Trophoblast cell (in vitro differentiated cells and primary cell): ENCODE measurements at regions not wholly inside any gene's neighbourhood (a gene's known extent, or its start where the extent isn't known, plus 50 kb on each side); places are given as distances from the start of the nearest gene placed in this dataset.

ENCODE experiments used
- DNase-seq, 2 donors: peaks; one replicate each; pipeline ENCODE4 v3.0.0-alpha.2; 2016
- H2AFZ ChIP-seq: 2 replicates; pipeline ENCODE4 v1.6.1; 2013; ENCODE audit warnings: low read length, moderate library complexity, mild to moderate bottlenecking; ENCODE audit not compliant: insufficient read depth, poor library complexity
- H2AK5ac ChIP-seq: 2 replicates; pipeline ENCODE4 v1.6.1; 2013; ENCODE audit warnings: mild to moderate bottlenecking, low read length
- H2BK120ac ChIP-seq: 2 replicates; pipeline ENCODE4 v1.6.1; 2013; ENCODE audit warnings: low read length, mild to moderate bottlenecking, moderate library complexity; ENCODE audit not compliant: insufficient read depth, poor library complexity
- H2BK12ac ChIP-seq: 2 replicates; pipeline ENCODE4 v1.6.1; 2013; ENCODE audit warnings: mild to moderate bottlenecking, low read length, moderate library complexity
- H2BK5ac ChIP-seq: 2 replicates; pipeline ENCODE4 v1.6.1; 2013; ENCODE audit warnings: low read length, low read depth, moderate library complexity, mild to moderate bottlenecking; ENCODE audit not compliant: poor library complexity
- H3K14ac ChIP-seq: 2 replicates; pipeline ENCODE4 v1.6.1; 2013; ENCODE audit warnings: mild to moderate bottlenecking, low read length
- H3K18ac ChIP-seq: 2 replicates; pipeline ENCODE4 v1.6.1; 2013; ENCODE audit warnings: mild to moderate bottlenecking, low read length
- H3K23ac ChIP-seq: 2 replicates; pipeline ENCODE4 v1.6.1; 2013; ENCODE audit warnings: low read length
- H3K27ac ChIP-seq: 2 replicates; pipeline ENCODE4 v1.5.1; 2013; ENCODE audit warnings: low read depth, mild to moderate bottlenecking, inconsistent platforms, low read length, moderate library complexity
- H3K27me3 ChIP-seq: 2 replicates; pipeline ENCODE4 v1.6.1; 2013; ENCODE audit warnings: inconsistent platforms, mild to moderate bottlenecking, low read length, moderate library complexity; ENCODE audit not compliant: insufficient read depth
- H3K36me3 ChIP-seq, 2 experiments: 1 replicate in 1 of 2; 2 replicates in 1 of 2; pipeline ENCODE4 v1.6.1; 2013; ENCODE audit warnings: low read length in 2 of 2, mild to moderate bottlenecking in 2 of 2, moderate library complexity in 1 of 2; ENCODE audit not compliant: insufficient read depth in 2 of 2, control insufficient read depth in 1 of 2
- H3K4ac ChIP-seq: 2 replicates; pipeline ENCODE4 v1.6.1; 2013; ENCODE audit warnings: low read depth, mild to moderate bottlenecking, low read length, moderate library complexity
- H3K4me1 ChIP-seq, 2 experiments: 1 replicate in 1 of 2; 2 replicates in 1 of 2; pipeline ENCODE4 v1.6.1; 2013; ENCODE audit warnings: low read length in 2 of 2, mild to moderate bottlenecking in 2 of 2, moderate library complexity in 1 of 2; ENCODE audit not compliant: insufficient read depth in 2 of 2, control insufficient read depth in 1 of 2
- H3K4me2 ChIP-seq: 2 replicates; pipeline ENCODE4 v1.6.1; 2013; ENCODE audit warnings: inconsistent platforms, mild to moderate bottlenecking, low read length, moderate library complexity
- H3K4me3 ChIP-seq: 2 replicates; pipeline ENCODE4 v1.5.1; 2013; ENCODE audit warnings: mild to moderate bottlenecking, low read depth, low read length, inconsistent platforms
- H3K79me1 ChIP-seq: one replicate; pipeline ENCODE4 v1.6.1; 2013; ENCODE audit warnings: low read length
- H3K79me2 ChIP-seq: 2 replicates; pipeline ENCODE4 v1.6.1; 2013; ENCODE audit warnings: low read length, mild to moderate bottlenecking; ENCODE audit not compliant: control insufficient read depth, insufficient read depth, poor library complexity
- H3K9ac ChIP-seq: 2 replicates; pipeline ENCODE4 v1.6.1; 2013; ENCODE audit warnings: mild to moderate bottlenecking, low read length
- H3K9me3 ChIP-seq: 2 replicates; pipeline ENCODE4 v1.6.1; 2013; ENCODE audit warnings: low read depth, mild to moderate bottlenecking, control low read depth, inconsistent platforms, low read length; ENCODE audit not compliant: insufficient read depth
- H4K12ac ChIP-seq: 2 replicates; pipeline ENCODE4 v1.6.1; 2013; ENCODE audit warnings: low read depth, mild to moderate bottlenecking, low read length, moderate library complexity
- H4K8ac ChIP-seq: 2 replicates; pipeline ENCODE4 v1.6.1; 2013; ENCODE audit warnings: low read depth, mild to moderate bottlenecking, low read length, moderate library complexity
- H4K91ac ChIP-seq: one replicate; pipeline ENCODE4 v1.6.1; 2013; ENCODE audit warnings: low read depth, mild to moderate bottlenecking, low read length, moderate library complexity
- WGBS: extraction: QIAGEN DNeasy Blood & Tissue Kit; methylation state at CpG from one replicate; pipeline ENCODE4 v1.1.7; 2013; ENCODE audit warnings: missing lambda C conversion rate; ENCODE audit not compliant: insufficient read length, insufficient coverage; ENCODE audit errors: extremely low coverage; 5-methylcytosine and 5-hydroxymethylcytosine counted together

- Histone ChIP-seq H3K4me3 (no peak overlapping the region), H3K9me3 (no peaks in the 10 kb centered on the region), H3K36me3 (no peaks in the 10 kb centered on the region), H3K27ac (no peak overlapping the region), H3K27me3 (no peaks in the 10 kb centered on the region), H2AK5ac (no peak overlapping the region), H4K8ac (no peak overlapping the region), H3K79me1 (no peaks in the 10 kb centered on the region), H3K9ac (no peak overlapping the region), H3K4me2 (no peak overlapping the region), H3K14ac (no peak overlapping the region), H2AFZ (no peak overlapping the region), H3K4me1 (no peaks in the 10 kb centered on the region), H4K91ac (no peak overlapping the region), H3K23ac (no peak overlapping the region), H2BK120ac (no peak overlapping the region), H3K18ac (no peak overlapping the region), H4K12ac (no peak overlapping the region), H3K79me2 (no peaks in the 10 kb centered on the region), H2BK12ac (no peak overlapping the region), H2BK5ac (no peak overlapping the region), H3K4ac (no peak overlapping the region)
- no CpG with 5 or more reads among the region's 1 CpG for WGBS
- DNase-seq = no peak
Observed at GRCh38 chr7:137157256-137157655, 186.3 kb downstream of the PTN start.

GRCh38 chr7:137151690-137152052 is 191.9 kb downstream of the PTN start:
- no peaks in the 10 kb centered on the region for H3K27me3 ChIP-seq
- no peak for DNase-seq
- no peak overlapping the region for H4K12ac ChIP-seq
- H3K14ac ChIP-seq = no peak overlapping the region
- H3K23ac ChIP-seq = no peak overlapping the region
- H3K9ac ChIP-seq = no peak overlapping the region
- H2BK12ac ChIP-seq = no peak overlapping the region
- H3K4me1 ChIP-seq = peaks cover 0 to 7% of the 10 kb centered on the region in 2 experiments
- H3K79me2 ChIP-seq = no peaks in the 10 kb centered on the region
- no peak overlapping the region for H3K4me2 ChIP-seq
- H3K4ac ChIP-seq = no peak overlapping the region
- no CpG with 5 or more reads among the region's 2 CpGs for WGBS
- no peak overlapping the region for H2AK5ac ChIP-seq
- H3K9me3 ChIP-seq = no peaks in the 10 kb centered on the region
- H3K36me3 ChIP-seq = no peaks in the 10 kb centered on the region
- H4K91ac ChIP-seq = no peak overlapping the region
- H2AFZ ChIP-seq = no peak overlapping the region
- H3K4me3 ChIP-seq = no peak overlapping the region
- H3K79me1 ChIP-seq = no peaks in the 10 kb centered on the region
- no peak overlapping the region for H3K18ac ChIP-seq
- no peak overlapping the region for H4K8ac ChIP-seq
- H3K27ac ChIP-seq = peak overlapping the region; percentile 53
- no peak overlapping the region for H2BK5ac ChIP-seq
- H2BK120ac ChIP-seq = no peak overlapping the region

- Histone ChIP-seq H3K27ac (peak overlapping the region; percentile 53), H2AK5ac (no peak overlapping the region), H3K4me1 (peaks cover 0 to 7% of the 10 kb centered on the region in 2 experiments), H4K8ac (no peak overlapping the region), H3K79me1 (no peaks in the 10 kb centered on the region), H3K9me3 (no peaks in the 10 kb centered on the region), H3K4me3 (no peak overlapping the region), H4K91ac (no peak overlapping the region), H2BK120ac (no peak overlapping the region), H3K9ac (no peak overlapping the region), H2AFZ (no peak overlapping the region), H2BK12ac (no peak overlapping the region), H3K14ac (no peak overlapping the region), H3K23ac (no peak overlapping the region), H3K36me3 (no peaks in the 10 kb centered on the region), H3K4ac (no peak overlapping the region), H3K18ac (no peak overlapping the region), H2BK5ac (no peak overlapping the region), H4K12ac (no peak overlapping the region), H3K4me2 (peak overlapping the region; percentile 35), H3K79me2 (no peaks in the 10 kb centered on the region), H3K27me3 (no peaks in the 10 kb centered on the region)
- WGBS = no CpG with 5 or more reads among the region's 5 CpGs
- peak in 1 of 2 donors; percentile 10 for DNase-seq
Observed at GRCh38 chr7:137151041-137151689, 192.4 kb downstream of the PTN start.

- Histone ChIP-seq H3K4me3 (no peak overlapping the region), H2BK120ac (no peak overlapping the region), H3K27ac (no peak overlapping the region), H4K12ac (no peak overlapping the region), H2AK5ac (no peak overlapping the region), H2BK5ac (no peak overlapping the region), H3K4ac (no peak overlapping the region), H2AFZ (no peak overlapping the region), H3K9ac (no peak overlapping the region), H3K27me3 (no peaks in the 10 kb centered on the region), H3K14ac (no peak overlapping the region), H2BK12ac (no peak overlapping the region), H3K4me1 (peaks cover 0 to 7% of the 10 kb centered on the region in 2 experiments), H3K9me3 (no peaks in the 10 kb centered on the region), H3K4me2 (no peak overlapping the region), H3K79me1 (no peaks in the 10 kb centered on the region), H3K23ac (no peak overlapping the region), H3K36me3 (no peaks in the 10 kb centered on the region), H3K79me2 (no peaks in the 10 kb centered on the region), H4K91ac (no peak overlapping the region), H3K18ac (no peak overlapping the region), H4K8ac (no peak overlapping the region)
- WGBS = no CpG with 5 or more reads among the region's 3 CpGs
- DNase-seq = no peak
Observed at GRCh38 chr7:137147338-137147720, 196.2 kb downstream of the PTN start.
